ENCODE measurements at regions not wholly inside any gene's neighbourhood (a gene's known extent, or its start where the extent isn't known, plus 50 kb on each side); places are given as distances from the start of the nearest gene placed in this dataset.

GRCh38 chr4:11768251-11768972 lies 339.7 kb upstream of the HS3ST1 start:
- no peak for DNase-seq (ENCODE audit: low spot score in 2 of 2)
- FAIRE-seq: no peak

GRCh38 chr4:11765849-11766453 lies 337.3 kb upstream of the HS3ST1 start:
- DNase-seq (ENCODE audit: low spot score in 2 of 2) (no peak), FAIRE-seq (peak; percentile 42)

GRCh38 chr4:11748164-11748872 lies 319.6 kb upstream of the HS3ST1 start:
- FAIRE-seq (no peak), DNase-seq (ENCODE audit: low spot score in 2 of 2) (peak in 1 of 2 donors; percentile 7)

GRCh38 chr4:11746734-11747133 lies 318.0 kb upstream of the HS3ST1 start:
- FAIRE-seq (no peak), DNase-seq (ENCODE audit: low spot score in 2 of 2) (no peak)

- no peak for FAIRE-seq
- no peak for DNase-seq (ENCODE audit: low spot score in 2 of 2)
These were observed 315.3 kb upstream of the HS3ST1 start for GRCh38 chr4:11743976-11744375.

GRCh38 chr4:11743236-11743635 lies 314.5 kb upstream of the HS3ST1 start:
- DNase-seq (ENCODE audit: low spot score in 2 of 2) (no peak), FAIRE-seq (no peak)

GRCh38 chr4:11741190-11741652 lies 312.5 kb upstream of the HS3ST1 start:
- DNase-seq (ENCODE audit: low spot score in 2 of 2): no peak
- FAIRE-seq: no peak

- no peak for FAIRE-seq
These were observed 311.3 kb upstream of the HS3ST1 start for GRCh38 chr4:11739992-11740391.

GRCh38 chr4:11736978-11737377 lies 308.3 kb upstream of the HS3ST1 start:
- no peak for DNase-seq (ENCODE audit: low spot score in 2 of 2)
- no peak for FAIRE-seq

More at GRCh38 chr4:11739992-11740391, 311.3 kb upstream of the HS3ST1 start:
- no peak for DNase-seq (ENCODE audit: low spot score in 2 of 2)

- FAIRE-seq: no peak
- DNase-seq (ENCODE audit: low spot score in 2 of 2): no peak
These were observed 307.0 kb upstream of the HS3ST1 start for GRCh38 chr4:11735651-11736050.

- no peak for FAIRE-seq
- DNase-seq (ENCODE audit: low spot score in 2 of 2): no peak
These were observed 303.5 kb upstream of the HS3ST1 start for GRCh38 chr4:11732155-11732554.

GRCh38 chr4:11730545-11730944 lies 301.9 kb upstream of the HS3ST1 start:
- FAIRE-seq (no peak), DNase-seq (ENCODE audit: low spot score in 2 of 2) (no peak)

- FAIRE-seq (no peak), DNase-seq (ENCODE audit: low spot score in 2 of 2) (no peak)
These were observed 300.9 kb upstream of the HS3ST1 start for GRCh38 chr4:11729548-11729947.

GRCh38 chr4:11727903-11728564 lies 299.3 kb upstream of the HS3ST1 start:
- DNase-seq (ENCODE audit: low spot score in 2 of 2) (no peak), FAIRE-seq (no peak)

GRCh38 chr4:11724731-11725130 lies 296.0 kb upstream of the HS3ST1 start:
- FAIRE-seq: no peak

GRCh38 chr4:11722223-11722622 lies 293.5 kb upstream of the HS3ST1 start:
- DNase-seq (ENCODE audit: low spot score in 2 of 2): no peak
- no peak for FAIRE-seq

More at GRCh38 chr4:11724731-11725130, 296.0 kb upstream of the HS3ST1 start:
- no peak for DNase-seq (ENCODE audit: low spot score in 2 of 2)

GRCh38 chr4:11720292-11720691 lies 291.6 kb upstream of the HS3ST1 start:
- DNase-seq (ENCODE audit: low spot score in 2 of 2) (peak; percentile 10 to 39), FAIRE-seq (no peak)

- no peak for DNase-seq (ENCODE audit: low spot score in 2 of 2)
- FAIRE-seq: no peak
These were observed 291.2 kb upstream of the HS3ST1 start for GRCh38 chr4:11719879-11720278.

- FAIRE-seq: no peak
- no peak for DNase-seq (ENCODE audit: low spot score in 2 of 2)
These were observed 287.2 kb upstream of the HS3ST1 start for GRCh38 chr4:11715753-11716521.

- no peak for DNase-seq (ENCODE audit: low spot score in 2 of 2)
- FAIRE-seq: no peak
These were observed 281.9 kb upstream of the HS3ST1 start for GRCh38 chr4:11710453-11711093.

All from frontal cortex (tissue), 3 donors.